Pancreas (tissue), 10 donors: ENCODE measurements at regions not wholly inside any gene's neighbourhood (a gene's known extent, or its start where the extent isn't known, plus 50 kb on each side); places are given as distances from the start of the nearest gene placed in this dataset.

Experiments
- ATAC-seq, 4 donors: fragments of 200-7000 bp; cut with Tn5 transposase; one replicate each; pipeline versions ENCODE4 v1.8.0 to v1.9.1; 2020; ENCODE audit warnings: mild to moderate bottlenecking in 4 of 4, moderate library complexity in 4 of 4
- DNase-seq, 6 donors: peaks; one replicate each; pipeline ENCODE4 v3.0.0-alpha.2; 2020
- FAIRE-seq: peaks from 2 replicates; lab custom pipeline; 2012; peaks lifted over from hg19 to GRCh38; lab: Jason Lieb, UNC
- H3K27ac ChIP-seq, 4 donors: fragments of 200-600 bp; sonication (generic); 1 replicate in 3 of 4; 2 replicates in 1 of 4; pipeline versions ENCODE4 v1.5.0 to v1.8.0; 2020
- H3K27me3 ChIP-seq, 4 donors: fragments of 200-600 bp; one replicate each; pipeline ENCODE4 v1.8.0; 2021
- H3K36me3 ChIP-seq, 3 donors: fragments of 200-600 bp; sonication (generic) in 1 of 3; one replicate each; pipeline versions ENCODE4 v1.5.0 to v1.8.0; 2020 to 2021
- H3K4me1 ChIP-seq, 3 donors: fragments of 200-600 bp; one replicate each; pipeline ENCODE4 v1.8.0; 2021
- H3K4me3 ChIP-seq, 4 donors: fragments of 200-600 bp; sonication (generic) in 2 of 4; one replicate each; pipeline versions ENCODE4 v1.5.0 to v1.8.0; 2020 to 2021
- H3K9me3 ChIP-seq, 4 donors: fragments of 200-600 bp; one replicate each; pipeline ENCODE4 v1.8.0; 2021
- CTCF ChIP-seq, 4 donors: fragments of 200-600 bp; sonication (generic) in 3 of 4; IDR thresholded peaks; one replicate each; pipeline versions ENCODE4 v1.5.0 to v1.8.0; 2021; ENCODE audit warnings: antibody characterized with exemption in 4 of 4
- WGBS, 2 donors: extraction: QIAGEN DNeasy Blood & Tissue Kit; methylation state at CpG; one replicate each; pipeline ENCODE4 v1.1.7; 2013; 5-methylcytosine and 5-hydroxymethylcytosine counted together
- intact Hi-C, 3 donors: fragments of 100-400 bp; cut with DNase I; formaldehyde crosslinking; loops; one replicate each; pipeline versions ENCODE4 v1.11.1 to v1.14.2; 2022
- donor health status: healthy with polysubstance abuse.
- donor health status: DM: no; HTN: no; CAD: no; lungs with moderate emphysema.
- donor health status: DM: no; HTN: no; CAD: no.
- donor health status: control.
- donor health status: control.
- donor health status: Bipolar disorder and iron deficiency.
- donor health status: DM: yes; HTN: yes; CAD: no.
- donor health status: DM: no; HTN: no; CAD: no.
- donor health status: DM: no; HTN: no; CAD: no.
- donor health status: DM: yes; HTN: yes; CAD: no.

DNA sequence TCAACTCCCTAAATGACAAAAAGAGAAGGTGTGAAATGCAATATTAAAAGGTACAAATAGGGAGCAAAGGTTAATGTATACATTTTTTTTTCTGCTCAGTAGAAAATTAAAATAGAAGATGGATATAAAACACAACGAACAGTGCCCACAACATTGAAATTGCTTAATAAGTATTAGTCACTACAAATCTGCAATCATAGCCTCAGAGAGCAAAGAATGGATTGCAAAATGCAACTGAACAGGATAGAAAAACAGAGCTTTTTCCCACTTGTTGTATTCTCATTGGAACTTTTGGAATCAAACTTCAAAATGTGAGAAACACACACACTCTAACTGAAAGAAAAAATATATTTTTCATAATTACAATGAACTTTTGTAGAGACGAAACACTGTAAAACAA lies 552.2 kb upstream of the NCAM2 start:
- no peak for TF ChIP-seq CTCF (IDR thresholded peaks at IDR 0.05)
- H3K36me3 ChIP-seq, result no peaks in the 10 kb centered on the region
- H3K4me1 ChIP-seq, result no peaks in the 10 kb centered on the region
- H3K9me3 ChIP-seq, result no peaks in the 10 kb centered on the region
- intact Hi-C loops, result no loop called here
- DNase-seq, result no peak
- peaks cover 0 to 7% (median 0%) of the 10 kb centered on the region in 4 donors for H3K27me3 ChIP-seq
- no peak for FAIRE-seq
- H3K4me3 ChIP-seq, result no peak overlapping the region
- no peak overlapping the region for H3K27ac ChIP-seq
- ATAC-seq, result no peak
- 46 to 65% methylated on average over 2 of the region's 2 CpGs for WGBS, 2 donors

GRCh38 chr21:20451046-20451445 lies 547.2 kb upstream of the NCAM2 start:
- Histone ChIP-seq H3K27ac (no peak overlapping the region), H3K4me1 (no peaks in the 10 kb centered on the region), H3K36me3 (no peaks in the 10 kb centered on the region), H3K4me3 (no peak overlapping the region), H3K27me3 (no peaks in the 10 kb centered on the region), H3K9me3 (no peaks in the 10 kb centered on the region)
- intact Hi-C loops, result no loop called here
- ATAC-seq (peak in 3 of 4 donors; percentile 34 to 46 (median 35)), DNase-seq (no peak), FAIRE-seq (no peak)
- 19 to 20% methylated on average over 2 of the region's 2 CpGs for WGBS, 2 donors
- TF ChIP-seq CTCF (IDR thresholded peaks at IDR 0.05), result no peak

DNA sequence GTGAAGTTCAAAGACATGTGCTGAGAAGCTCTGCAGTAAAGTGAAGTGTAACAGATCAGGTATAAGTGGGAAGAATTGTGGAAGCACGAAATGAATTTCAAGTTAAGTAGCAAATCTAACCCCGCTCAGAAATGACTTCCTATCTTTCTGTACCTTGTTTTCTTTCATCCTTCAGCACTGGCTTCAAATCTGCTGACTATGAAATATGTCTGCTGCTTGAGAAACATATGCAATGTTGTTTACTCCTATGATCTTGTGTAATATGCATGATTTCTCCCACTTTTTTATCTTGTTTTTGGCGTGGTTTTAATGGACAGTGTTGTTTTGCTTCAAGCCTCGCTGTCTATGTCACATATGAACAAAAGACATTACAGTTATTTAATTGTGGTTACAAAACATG lies 545.3 kb upstream of the NCAM2 start:
- WGBS, 2 donors, result 52 to 64% methylated on average over 4 of the region's 4 CpGs
- no peak overlapping the region for H3K27ac ChIP-seq
- no peaks in the 10 kb centered on the region for H3K36me3 ChIP-seq
- DNase-seq (no peak), FAIRE-seq (no peak), ATAC-seq (no peak)
- no peak overlapping the region for H3K4me3 ChIP-seq
- intact Hi-C loops, result no loop called here
- TF ChIP-seq CTCF (IDR thresholded peaks at IDR 0.05), result no peak
- no peaks in the 10 kb centered on the region for H3K27me3 ChIP-seq
- H3K4me1 ChIP-seq, result no peaks in the 10 kb centered on the region
- no peaks in the 10 kb centered on the region for H3K9me3 ChIP-seq

- Histone ChIP-seq H3K4me3 (no peak overlapping the region), H3K27me3 (no peaks in the 10 kb centered on the region), H3K27ac (no peak overlapping the region), H3K9me3 (no peaks in the 10 kb centered on the region), H3K4me1 (no peaks in the 10 kb centered on the region), H3K36me3 (no peaks in the 10 kb centered on the region)
- no peak for FAIRE-seq
- intact Hi-C loops, result no loop called here
- 80 to 91% methylated on average over 4 of the region's 4 CpGs for WGBS, 2 donors
- no peak for TF ChIP-seq CTCF (IDR thresholded peaks at IDR 0.05)
- no peak for DNase-seq
- ATAC-seq, result no peak
Observed at GRCh38 chr21:20459838-20460237, 538.4 kb upstream of the NCAM2 start.

DNA sequence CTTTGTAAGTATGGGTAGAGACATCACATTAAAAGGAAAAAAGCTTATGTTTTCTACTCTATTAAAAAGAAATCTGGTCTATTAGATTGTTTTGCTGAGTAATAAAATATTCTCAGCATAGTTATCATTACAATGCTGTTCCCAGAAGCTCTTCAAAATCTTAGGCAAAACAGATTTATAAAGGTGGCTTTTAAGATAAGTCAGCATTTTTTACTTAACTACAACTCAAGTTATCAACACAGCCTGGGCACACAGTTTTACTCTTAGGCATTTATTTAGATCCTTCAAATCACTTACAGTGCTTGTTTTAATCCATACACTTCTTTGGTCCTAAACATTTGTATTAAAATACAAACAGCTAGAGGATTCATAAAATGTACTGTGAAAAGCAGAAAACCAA lies 534.8 kb upstream of the NCAM2 start:
- FAIRE-seq (no peak), DNase-seq (no peak), ATAC-seq (no peak)
- H3K9me3 ChIP-seq, result no peaks in the 10 kb centered on the region
- H3K27ac ChIP-seq, result no peak overlapping the region
- no peaks in the 10 kb centered on the region for H3K36me3 ChIP-seq
- H3K4me1 ChIP-seq, result no peaks in the 10 kb centered on the region
- TF ChIP-seq CTCF (IDR thresholded peaks at IDR 0.05), result no peak
- no peaks in the 10 kb centered on the region for H3K27me3 ChIP-seq
- intact Hi-C loops, result no loop called here
- H3K4me3 ChIP-seq, result no peak overlapping the region
